ENCODE measurements at regions not wholly inside any gene's neighbourhood (a gene's known extent, or its start where the extent isn't known, plus 50 kb on each side); places are given as distances from the start of the nearest gene placed in this dataset.

DNA sequence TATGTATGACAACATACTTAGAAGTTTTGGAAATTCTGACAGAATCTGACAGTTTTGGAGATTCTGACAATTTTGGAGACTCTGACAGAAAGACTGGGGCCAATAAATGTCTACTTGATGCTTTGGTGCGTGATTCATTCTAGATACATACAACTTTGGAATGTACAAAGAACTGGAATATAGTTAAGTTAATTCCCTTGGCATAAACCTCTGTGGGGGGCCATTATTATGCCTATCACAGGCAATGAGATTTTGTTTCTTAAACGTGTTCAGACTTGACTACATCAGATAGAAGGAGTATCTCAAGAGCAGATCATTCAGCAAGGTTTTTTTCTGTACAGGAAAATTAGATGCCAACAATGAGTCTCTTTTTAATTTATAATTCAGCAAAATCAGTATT is 617.6 kb upstream of the ZNF717 start:
- TF ChIP-seq POLR2AphosphoS5 (IDR thresholded peaks at IDR 0.05; ENCODE audit: low read depth, low read length) (no peak), POLR2A (IDR thresholded peaks at IDR 0.05; ENCODE audit: low read depth, low read length) (no peak), TAF1 (IDR thresholded peaks at IDR 0.05; ENCODE audit: borderline replicate concordance, low read depth, low read length) (no peak)

Data from GM12892 (cell line).